ENCODE measurements at regions not wholly inside any gene's neighbourhood (a gene's known extent, or its start where the extent isn't known, plus 50 kb on each side); places are given as distances from the start of the nearest gene placed in this dataset.

GRCh38 chr3:146772211-146772743, 167.1 kb upstream of the PLSCR5 start:
- FAIRE-seq (no peak), ATAC-seq (no peak)

GRCh38 chr3:146770881-146771280, 165.7 kb upstream of the PLSCR5 start:
- no peaks in the 10 kb centered on the region for H3K4me1 ChIP-seq
- DNase-seq (no peak), FAIRE-seq (no peak), ATAC-seq (no peak)
- H3K9me3 ChIP-seq, result no peaks in the 10 kb centered on the region
- intact Hi-C loops (cut with DNase I), result no loop called here
- H3K4me3 ChIP-seq, result no peak overlapping the region
- 66 to 83% methylated on average over 1 of the region's 1 CpG for WGBS, 2 donors
- H3K27me3 ChIP-seq, result no peaks in the 10 kb centered on the region
- H3K27ac ChIP-seq, result no peak overlapping the region
- TF ChIP-seq CTCF (IDR thresholded peaks at IDR 0.05), result no peak
- H3K36me3 ChIP-seq, result no peaks in the 10 kb centered on the region

More at GRCh38 chr3:146772211-146772743, 167.1 kb upstream of the PLSCR5 start:
- TF ChIP-seq CTCF (IDR thresholded peaks at IDR 0.05), result no peak
- H3K9me3 ChIP-seq, result no peaks in the 10 kb centered on the region
- no peak overlapping the region for H3K27ac ChIP-seq
- peak in 3 of 6 donors; percentile 27 to 56 (median 45) for DNase-seq
- no peaks in the 10 kb centered on the region for H3K27me3 ChIP-seq
- H3K4me3 ChIP-seq, result no peak overlapping the region
- no peaks in the 10 kb centered on the region for H3K36me3 ChIP-seq
- WGBS, 2 donors, result 94 to 97% methylated on average over 25 to 34 of the region's 34 CpGs
- no peaks in the 10 kb centered on the region for H3K4me1 ChIP-seq
- intact Hi-C loops (cut with DNase I), result no loop called here

- H3K9me3 ChIP-seq, result no peaks in the 10 kb centered on the region
These were observed 165.2 kb upstream of the PLSCR5 start for GRCh38 chr3:146770301-146770700.

GRCh38 chr3:146757759-146758158, 152.6 kb upstream of the PLSCR5 start:
- ATAC-seq, result no peak
- Histone ChIP-seq H3K27me3 (no peaks in the 10 kb centered on the region), H3K4me1 (no peaks in the 10 kb centered on the region), H3K36me3 (no peaks in the 10 kb centered on the region), H3K4me3 (no peak overlapping the region), H3K9me3 (no peaks in the 10 kb centered on the region), H3K27ac (no peak overlapping the region)
- TF ChIP-seq CTCF (IDR thresholded peaks at IDR 0.05), result no peak
- no peak for FAIRE-seq
- intact Hi-C loops (cut with DNase I), result no loop called here
- 52 to 57% methylated on average over 1 of the region's 1 CpG for WGBS, 2 donors
- DNase-seq, result no peak

More at GRCh38 chr3:146770301-146770700, 165.2 kb upstream of the PLSCR5 start:
- TF ChIP-seq CTCF (IDR thresholded peaks at IDR 0.05), result no peak
- intact Hi-C loops (cut with DNase I), result no loop called here
- FAIRE-seq (no peak), DNase-seq (no peak), ATAC-seq (no peak)
- H3K36me3 ChIP-seq, result no peaks in the 10 kb centered on the region
- no peak overlapping the region for H3K27ac ChIP-seq
- H3K4me3 ChIP-seq, result no peak overlapping the region
- H3K4me1 ChIP-seq, result no peaks in the 10 kb centered on the region
- 62 to 67% methylated on average over 2 of the region's 2 CpGs for WGBS, 2 donors
- H3K27me3 ChIP-seq, result no peaks in the 10 kb centered on the region

- no peak for FAIRE-seq
- WGBS, 2 donors, result 65 to 87% methylated on average over 2 of the region's 2 CpGs
- no peak overlapping the region for H3K27ac ChIP-seq
- no peak for TF ChIP-seq CTCF (IDR thresholded peaks at IDR 0.05)
- H3K27me3 ChIP-seq, result no peaks in the 10 kb centered on the region
- ATAC-seq, result no peak
- no peaks in the 10 kb centered on the region for H3K9me3 ChIP-seq
- H3K4me3 ChIP-seq, result no peak overlapping the region
- H3K4me1 ChIP-seq, result no peaks in the 10 kb centered on the region
- H3K36me3 ChIP-seq, result no peaks in the 10 kb centered on the region
- intact Hi-C loops (cut with DNase I), result no loop called here
- no peak for DNase-seq
These were observed 145.1 kb upstream of the PLSCR5 start for GRCh38 chr3:146750196-146750595.
